ENCODE measurements at regions not wholly inside any gene's neighbourhood (a gene's known extent, or its start where the extent isn't known, plus 50 kb on each side); places are given as distances from the start of the nearest gene placed in this dataset.
A peak's percentile ranks its signal among the peaks of the same experiment; 100 is the strongest.

DNA sequence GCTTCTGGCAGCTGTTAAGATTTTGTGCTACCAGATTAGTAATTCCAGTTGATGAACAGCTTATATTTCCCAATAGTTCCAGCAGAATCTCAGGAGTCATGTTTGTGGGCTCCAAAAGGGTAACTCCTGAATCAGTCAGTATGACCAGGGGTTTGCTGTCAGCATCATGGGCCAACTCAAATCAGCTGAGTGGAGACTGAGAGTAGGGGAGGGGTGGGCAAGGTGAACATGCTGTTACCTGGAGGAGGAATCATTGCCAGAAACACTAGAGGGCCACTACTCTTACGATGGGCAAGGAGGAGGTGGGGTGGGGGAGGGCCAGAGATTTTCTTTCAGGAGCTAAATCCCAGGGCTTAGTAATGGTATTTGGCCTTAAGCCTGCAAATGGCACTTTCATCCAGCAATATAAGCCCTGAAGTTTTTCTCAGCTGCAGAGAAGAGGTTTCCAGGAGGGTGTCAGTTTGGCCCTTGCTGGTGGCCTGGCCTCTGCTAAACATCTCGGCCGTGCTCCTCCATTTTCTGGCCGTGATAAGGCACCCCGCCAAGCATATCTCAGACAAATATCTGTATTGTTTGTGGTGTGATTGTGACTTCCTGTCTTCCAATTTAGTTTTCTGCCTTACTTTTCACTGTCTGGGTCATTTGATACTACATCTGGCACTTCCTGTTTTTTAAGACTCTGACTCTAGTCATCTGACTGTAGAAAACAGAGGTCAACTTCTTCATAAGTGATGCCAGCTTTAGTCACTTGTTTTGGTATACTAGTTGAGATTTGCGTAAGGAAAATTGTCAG is 120.5 kb upstream of the CXCR4 start:
- CTCF ChIA-PET = interaction anchor here (0.5 to 4.2 kb wide), 19 partner anchors 8 to 325 kb away, joined by 3 to 42 read pairs (median 6); no protein-coding TSS in a partner anchor
- RAD21 ChIA-PET (ENCODE audit: unreplicated experiment) = interaction anchor here (0.7 to 4.9 kb wide), 30 partner anchors 10 to 325 kb away, joined by 3 to 58 read pairs (median 8); no protein-coding TSS in a partner anchor
- Histone ChIP-seq H3K79me2 (ENCODE audit: control insufficient read depth, insufficient read depth, low read length) (no peaks in the 10 kb centered on the region), H3K27ac (ENCODE audit: control insufficient read depth, insufficient read depth) (no peak overlapping the region), H3K27me3 (replicated peaks in 1 of 2; ENCODE audit: control insufficient read depth in 2 of 2, insufficient read depth in 2 of 2, low read length in 1 of 2) (no peaks in the 10 kb centered on the region), H3K4me2 (ENCODE audit: control insufficient read depth, insufficient read depth) (peak overlapping the region; percentile 77), H3K36me3 (ENCODE audit: control insufficient read depth in 2 of 2, insufficient read depth in 2 of 2, low read length in 1 of 2) (no peaks in the 10 kb centered on the region), H3K4me1 (ENCODE audit: control insufficient read depth, insufficient read depth, low read length) (peaks cover 18% of the 10 kb centered on the region), H3K9ac (ENCODE audit: control insufficient read depth, insufficient read depth, low read length) (no peak overlapping the region), H3K4me3 (no peak overlapping the region), H4K20me1 (ENCODE audit: control insufficient read depth, insufficient read depth) (no peaks in the 10 kb centered on the region), H2AFZ (ENCODE audit: control insufficient read depth, low read depth, low read length) (peak overlapping the region; percentile 71), H3K9me3 (replicated peaks; ENCODE audit: control insufficient read depth, insufficient read depth, low read length) (no peaks in the 10 kb centered on the region)
- peak; percentile 78 for DNase-seq (ENCODE audit: low read depth, low spot score)
- in situ Hi-C loops (cut with MboI) (no loop called here), intact Hi-C loops (cut with micrococcal nuclease; ENCODE audit: unreplicated experiment) (loop anchor here (5.0 kb wide), 2 partner anchors 89 to 106 kb away; no protein-coding TSS in a partner anchor)
- POLR2A ChIA-PET = interaction anchor here (0.6 to 4.9 kb wide), 20 partner anchors 9 to 323 kb away, joined by 3 to 56 read pairs (median 4); no protein-coding TSS in a partner anchor
- SMC1A ChIA-PET (ENCODE audit: uncharacterized antibody, unreplicated experiment) = interaction anchor here (0.6 to 8.9 kb wide), 32 partner anchors 9 to 324 kb away, joined by 3 to 105 read pairs (median 11); no protein-coding TSS in a partner anchor
- TSS peak; percentile 91 for BruUV-seq (replicated peaks)
- ATAC-seq = peak; percentile 89
- FAIRE-seq = peak; percentile 47
- WGBS (ENCODE audit: insufficient coverage, insufficient replicate concordance, low lambda C conversion rate, missing lambda C conversion rate) = 3% methylated on average over 6 of the region's 6 CpGs
- TF ChIP-seq PML (IDR thresholded peaks at IDR 0.05; ENCODE audit: low read length) (no peak), TCF7 (IDR thresholded peaks at IDR 0.05; ENCODE audit: borderline replicate concordance) (no peak), IKZF2 (IDR thresholded peaks at IDR 0.05) (peak in 1 of 2 experiments; percentile 94; a peak in 2 of 4 replicates), NBN (IDR thresholded peaks at IDR 0.05) (no peak), TARDBP (IDR thresholded peaks at IDR 0.05; ENCODE audit: borderline replicate concordance) (no peak), EZH2 (IDR thresholded peaks at IDR 0.05; ENCODE audit: borderline replicate concordance, control insufficient read depth, low read depth, low read length) (no peak), RBBP5 (conservative IDR thresholded peaks at IDR 0.05) (no peak), SP1 (IDR thresholded peaks at IDR 0.05; ENCODE audit: low read depth, low read length) (no peak), NR2F1 (conservative IDR thresholded peaks at IDR 0.05) (no peak; the same call in 1 of the 2 replicates), EED (IDR thresholded peaks at IDR 0.05; ENCODE audit: low read depth) (no peak), PAX5 (IDR thresholded peaks at IDR 0.05; ENCODE audit: borderline replicate concordance, low read depth, low read length) (peak; percentile 14; the same call in 1 of the 2 replicates)
- TF ChIP-seq, protein P1, sequence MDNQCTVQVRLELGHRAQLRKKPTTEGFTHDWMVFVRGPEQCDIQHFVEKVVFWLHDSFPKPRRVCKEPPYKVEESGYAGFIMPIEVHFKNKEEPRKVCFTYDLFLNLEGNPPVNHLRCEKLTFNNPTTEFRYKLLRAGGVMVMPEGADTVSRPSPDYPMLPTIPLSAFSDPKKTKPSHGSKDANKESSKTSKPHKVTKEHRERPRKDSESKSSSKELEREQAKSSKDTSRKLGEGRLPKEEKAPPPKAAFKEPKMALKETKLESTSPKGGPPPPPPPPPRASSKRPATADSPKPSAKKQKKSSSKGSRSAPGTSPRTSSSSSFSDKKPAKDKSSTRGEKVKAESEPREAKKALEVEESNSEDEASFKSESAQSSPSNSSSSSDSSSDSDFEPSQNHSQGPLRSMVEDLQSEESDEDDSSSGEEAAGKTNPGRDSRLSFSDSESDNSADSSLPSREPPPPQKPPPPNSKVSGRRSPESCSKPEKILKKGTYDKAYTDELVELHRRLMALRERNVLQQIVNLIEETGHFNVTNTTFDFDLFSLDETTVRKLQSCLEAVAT (IDR thresholded peaks at IDR 0.05) = peak; percentile 67
- TF ChIP-seq, protein P2, sequence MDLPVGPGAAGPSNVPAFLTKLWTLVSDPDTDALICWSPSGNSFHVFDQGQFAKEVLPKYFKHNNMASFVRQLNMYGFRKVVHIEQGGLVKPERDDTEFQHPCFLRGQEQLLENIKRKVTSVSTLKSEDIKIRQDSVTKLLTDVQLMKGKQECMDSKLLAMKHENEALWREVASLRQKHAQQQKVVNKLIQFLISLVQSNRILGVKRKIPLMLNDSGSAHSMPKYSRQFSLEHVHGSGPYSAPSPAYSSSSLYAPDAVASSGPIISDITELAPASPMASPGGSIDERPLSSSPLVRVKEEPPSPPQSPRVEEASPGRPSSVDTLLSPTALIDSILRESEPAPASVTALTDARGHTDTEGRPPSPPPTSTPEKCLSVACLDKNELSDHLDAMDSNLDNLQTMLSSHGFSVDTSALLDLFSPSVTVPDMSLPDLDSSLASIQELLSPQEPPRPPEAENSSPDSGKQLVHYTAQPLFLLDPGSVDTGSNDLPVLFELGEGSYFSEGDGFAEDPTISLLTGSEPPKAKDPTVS (IDR thresholded peaks at IDR 0.05; ENCODE audit: low read depth, low read length) = no peak
- TF ChIP-seq, protein P3, sequence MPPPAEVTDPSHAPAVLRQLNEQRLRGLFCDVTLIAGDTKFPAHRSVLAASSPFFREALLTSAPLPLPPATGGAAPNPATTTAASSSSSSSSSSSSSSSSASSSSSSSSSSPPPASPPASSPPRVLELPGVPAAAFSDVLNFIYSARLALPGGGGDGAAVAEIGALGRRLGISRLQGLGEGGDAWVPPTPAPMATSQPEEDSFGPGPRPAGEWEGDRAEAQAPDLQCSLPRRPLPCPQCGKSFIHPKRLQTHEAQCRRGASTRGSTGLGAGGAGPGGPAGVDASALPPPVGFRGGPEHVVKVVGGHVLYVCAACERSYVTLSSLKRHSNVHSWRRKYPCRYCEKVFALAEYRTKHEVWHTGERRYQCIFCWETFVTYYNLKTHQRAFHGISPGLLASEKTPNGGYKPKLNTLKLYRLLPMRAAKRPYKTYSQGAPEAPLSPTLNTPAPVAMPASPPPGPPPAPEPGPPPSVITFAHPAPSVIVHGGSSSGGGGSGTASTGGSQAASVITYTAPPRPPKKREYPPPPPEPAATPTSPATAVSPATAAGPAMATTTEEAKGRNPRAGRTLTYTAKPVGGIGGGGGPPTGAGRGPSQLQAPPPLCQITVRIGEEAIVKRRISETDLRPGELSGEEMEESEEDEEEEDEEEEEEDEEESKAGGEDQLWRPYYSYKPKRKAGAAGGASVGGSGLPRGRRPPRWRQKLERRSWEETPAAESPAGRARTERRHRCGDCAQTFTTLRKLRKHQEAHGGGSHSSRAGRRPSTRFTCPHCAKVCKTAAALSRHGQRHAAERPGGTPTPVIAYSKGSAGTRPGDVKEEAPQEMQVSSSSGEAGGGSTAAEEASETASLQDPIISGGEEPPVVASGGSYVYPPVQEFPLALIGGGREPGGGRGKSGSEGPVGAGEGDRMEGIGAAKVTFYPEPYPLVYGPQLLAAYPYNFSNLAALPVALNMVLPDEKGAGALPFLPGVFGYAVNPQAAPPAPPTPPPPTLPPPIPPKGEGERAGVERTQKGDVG (CRISPR knock-in tag; IDR thresholded peaks at IDR 0.05) = no peak
- TF ChIP-seq, protein P4, sequence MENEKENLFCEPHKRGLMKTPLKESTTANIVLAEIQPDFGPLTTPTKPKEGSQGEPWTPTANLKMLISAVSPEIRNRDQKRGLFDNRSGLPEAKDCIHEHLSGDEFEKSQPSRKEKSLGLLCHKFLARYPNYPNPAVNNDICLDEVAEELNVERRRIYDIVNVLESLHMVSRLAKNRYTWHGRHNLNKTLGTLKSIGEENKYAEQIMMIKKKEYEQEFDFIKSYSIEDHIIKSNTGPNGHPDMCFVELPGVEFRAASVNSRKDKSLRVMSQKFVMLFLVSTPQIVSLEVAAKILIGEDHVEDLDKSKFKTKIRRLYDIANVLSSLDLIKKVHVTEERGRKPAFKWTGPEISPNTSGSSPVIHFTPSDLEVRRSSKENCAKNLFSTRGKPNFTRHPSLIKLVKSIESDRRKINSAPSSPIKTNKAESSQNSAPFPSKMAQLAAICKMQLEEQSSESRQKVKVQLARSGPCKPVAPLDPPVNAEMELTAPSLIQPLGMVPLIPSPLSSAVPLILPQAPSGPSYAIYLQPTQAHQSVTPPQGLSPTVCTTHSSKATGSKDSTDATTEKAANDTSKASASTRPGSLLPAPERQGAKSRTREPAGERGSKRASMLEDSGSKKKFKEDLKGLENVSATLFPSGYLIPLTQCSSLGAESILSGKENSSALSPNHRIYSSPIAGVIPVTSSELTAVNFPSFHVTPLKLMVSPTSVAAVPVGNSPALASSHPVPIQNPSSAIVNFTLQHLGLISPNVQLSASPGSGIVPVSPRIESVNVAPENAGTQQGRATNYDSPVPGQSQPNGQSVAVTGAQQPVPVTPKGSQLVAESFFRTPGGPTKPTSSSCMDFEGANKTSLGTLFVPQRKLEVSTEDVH (IDR thresholded peaks at IDR 0.05; ENCODE audit: low read depth, partially characterized antibody) = no peak

Data from GM12878 (cell line).